ENCODE measurements at regions not wholly inside any gene's neighbourhood (a gene's known extent, or its start where the extent isn't known, plus 50 kb on each side); places are given as distances from the start of the nearest gene placed in this dataset.

GRCh38 chr13:40255551-40255950, 410.9 kb downstream of the FOXO1 start:
- TF ChIP-seq, protein P1, sequence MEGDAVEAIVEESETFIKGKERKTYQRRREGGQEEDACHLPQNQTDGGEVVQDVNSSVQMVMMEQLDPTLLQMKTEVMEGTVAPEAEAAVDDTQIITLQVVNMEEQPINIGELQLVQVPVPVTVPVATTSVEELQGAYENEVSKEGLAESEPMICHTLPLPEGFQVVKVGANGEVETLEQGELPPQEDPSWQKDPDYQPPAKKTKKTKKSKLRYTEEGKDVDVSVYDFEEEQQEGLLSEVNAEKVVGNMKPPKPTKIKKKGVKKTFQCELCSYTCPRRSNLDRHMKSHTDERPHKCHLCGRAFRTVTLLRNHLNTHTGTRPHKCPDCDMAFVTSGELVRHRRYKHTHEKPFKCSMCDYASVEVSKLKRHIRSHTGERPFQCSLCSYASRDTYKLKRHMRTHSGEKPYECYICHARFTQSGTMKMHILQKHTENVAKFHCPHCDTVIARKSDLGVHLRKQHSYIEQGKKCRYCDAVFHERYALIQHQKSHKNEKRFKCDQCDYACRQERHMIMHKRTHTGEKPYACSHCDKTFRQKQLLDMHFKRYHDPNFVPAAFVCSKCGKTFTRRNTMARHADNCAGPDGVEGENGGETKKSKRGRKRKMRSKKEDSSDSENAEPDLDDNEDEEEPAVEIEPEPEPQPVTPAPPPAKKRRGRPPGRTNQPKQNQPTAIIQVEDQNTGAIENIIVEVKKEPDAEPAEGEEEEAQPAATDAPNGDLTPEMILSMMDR (IDR thresholded peaks at IDR 0.05; ENCODE audit: insufficient read depth, low read depth, low read length), result no peak
- TF ChIP-seq EZH2 (IDR thresholded peaks at IDR 0.05; ENCODE audit: insufficient read depth, low read length), result no peak

Measured in astrocyte (in vitro differentiated cells and primary cell).